ENCODE measurements at regions not wholly inside any gene's neighbourhood (a gene's known extent, or its start where the extent isn't known, plus 50 kb on each side); places are given as distances from the start of the nearest gene placed in this dataset.

GRCh38 chr3:135788146-135788545 lies 177.4 kb upstream of the PPP2R3A start:
- Mint-ChIP-seq H3K27ac (ENCODE audit: unreplicated experiment) (no peak overlapping the region), H3K4me1 (ENCODE audit: unreplicated experiment) (peaks cover 11% of the 10 kb centered on the region), H3K9me3 (ENCODE audit: unreplicated experiment) (no peaks in the 10 kb centered on the region), H3K27me3 (ENCODE audit: unreplicated experiment) (peaks cover 3% of the 10 kb centered on the region), H3K36me3 (ENCODE audit: low read depth, unreplicated experiment) (no peaks in the 10 kb centered on the region), H3K4me3 (ENCODE audit: unreplicated experiment) (no peak overlapping the region)
- no peak for TF ChIP-seq CTCF (IDR thresholded peaks at IDR 0.05; ENCODE audit: unreplicated experiment)
- DNase-seq (ENCODE audit: low spot score) = no peak

GRCh38 chr3:135788978-135789377 lies 176.6 kb upstream of the PPP2R3A start:
- no peak overlapping the region for H3K27ac Mint-ChIP-seq (ENCODE audit: unreplicated experiment)

GRCh38 chr3:135792174-135792573 lies 173.4 kb upstream of the PPP2R3A start:
- peak; percentile 40 for TF ChIP-seq CTCF (IDR thresholded peaks at IDR 0.05; ENCODE audit: unreplicated experiment)
- H3K27ac Mint-ChIP-seq (ENCODE audit: unreplicated experiment) = no peak overlapping the region
- H3K27me3 Mint-ChIP-seq (ENCODE audit: unreplicated experiment) = peaks cover 1% of the 10 kb centered on the region
- no peak overlapping the region for H3K4me3 Mint-ChIP-seq (ENCODE audit: unreplicated experiment)
- DNase-seq (ENCODE audit: low spot score) = peak; percentile 23
- no peaks in the 10 kb centered on the region for H3K9me3 Mint-ChIP-seq (ENCODE audit: unreplicated experiment)
- peaks cover 11% of the 10 kb centered on the region for H3K4me1 Mint-ChIP-seq (ENCODE audit: unreplicated experiment)
- no peaks in the 10 kb centered on the region for H3K36me3 Mint-ChIP-seq (ENCODE audit: low read depth, unreplicated experiment)

More at GRCh38 chr3:135788978-135789377, 176.6 kb upstream of the PPP2R3A start:
- H3K36me3 Mint-ChIP-seq (ENCODE audit: low read depth, unreplicated experiment) = no peaks in the 10 kb centered on the region
- H3K4me1 Mint-ChIP-seq (ENCODE audit: unreplicated experiment) = peaks cover 11% of the 10 kb centered on the region
- no peak for TF ChIP-seq CTCF (IDR thresholded peaks at IDR 0.05; ENCODE audit: unreplicated experiment)
- DNase-seq (ENCODE audit: low spot score) = no peak
- H3K9me3 Mint-ChIP-seq (ENCODE audit: unreplicated experiment) = no peaks in the 10 kb centered on the region
- H3K27me3 Mint-ChIP-seq (ENCODE audit: unreplicated experiment) = peaks cover 3% of the 10 kb centered on the region
- H3K4me3 Mint-ChIP-seq (ENCODE audit: unreplicated experiment) = no peak overlapping the region

- H3K27me3 Mint-ChIP-seq (ENCODE audit: unreplicated experiment) = peaks cover 1% of the 10 kb centered on the region
- H3K36me3 Mint-ChIP-seq (ENCODE audit: low read depth, unreplicated experiment) = no peaks in the 10 kb centered on the region
- no peaks in the 10 kb centered on the region for H3K9me3 Mint-ChIP-seq (ENCODE audit: unreplicated experiment)
- TF ChIP-seq CTCF (IDR thresholded peaks at IDR 0.05; ENCODE audit: unreplicated experiment) = no peak
- H3K27ac Mint-ChIP-seq (ENCODE audit: unreplicated experiment) = no peak overlapping the region
- no peak overlapping the region for H3K4me3 Mint-ChIP-seq (ENCODE audit: unreplicated experiment)
- no peak for DNase-seq (ENCODE audit: low spot score)
- peaks cover 11% of the 10 kb centered on the region for H3K4me1 Mint-ChIP-seq (ENCODE audit: unreplicated experiment)
These were observed 172.6 kb upstream of the PPP2R3A start for GRCh38 chr3:135792858-135793475.

GRCh38 chr3:135800071-135800549 lies 165.4 kb upstream of the PPP2R3A start:
- TF ChIP-seq CTCF (IDR thresholded peaks at IDR 0.05; ENCODE audit: unreplicated experiment) = no peak
- Mint-ChIP-seq H3K27ac (ENCODE audit: unreplicated experiment) (no peak overlapping the region), H3K9me3 (ENCODE audit: unreplicated experiment) (no peaks in the 10 kb centered on the region)

More at GRCh38 chr3:135800071-135800549, 165.4 kb upstream of the PPP2R3A start:
- Mint-ChIP-seq H3K27me3 (ENCODE audit: unreplicated experiment) (no peaks in the 10 kb centered on the region), H3K4me1 (ENCODE audit: unreplicated experiment) (no peaks in the 10 kb centered on the region), H3K4me3 (ENCODE audit: unreplicated experiment) (no peak overlapping the region), H3K36me3 (ENCODE audit: low read depth, unreplicated experiment) (no peaks in the 10 kb centered on the region)
- no peak for DNase-seq (ENCODE audit: low spot score)

Measured in endothelial cell (in vitro differentiated cells).